OCI-LY1 (cell line): ENCODE measurements at regions not wholly inside any gene's neighbourhood (a gene's known extent, or its start where the extent isn't known, plus 50 kb on each side); places are given as distances from the start of the nearest gene placed in this dataset.
"Not testable (repeated sequence)": the region's sequence is repeated elsewhere in the genome, so short reads cannot be mapped to it uniquely, and the experiment has no call there.

Experiments used
- H2AFZ ChIP-seq: fragments of 200-600 bp; sonication (generic), shearing (Covaris generic); 2 replicates; pipeline ENCODE4 v1.6.0; 2014; ENCODE audit warnings: antibody characterized with exemption, mild to moderate bottlenecking, low read length
- H3F3A ChIP-seq: fragments of 200-600 bp; sonication (generic), shearing (Covaris generic); 2 replicates; pipeline ENCODE4 v1.6.0; 2014; ENCODE audit warnings: mild to moderate bottlenecking, antibody characterized with exemption, low read length, moderate library complexity; ENCODE audit not compliant: insufficient read depth
- H3K27ac ChIP-seq: fragments of 200-600 bp; sonication (generic); 2 replicates; pipeline ENCODE4 v1.5.1; 2014; ENCODE audit warnings: low read length, mixed run types, mild to moderate bottlenecking, low read depth; ENCODE audit not compliant: poor library complexity, severe bottlenecking
- H3K27me3 ChIP-seq: fragments of 200-600 bp; sonication (generic); 2 replicates; pipeline ENCODE4 v1.6.0; 2014; ENCODE audit warnings: antibody characterized with exemption, mild to moderate bottlenecking, low read length, moderate library complexity; ENCODE audit not compliant: insufficient read depth
- H3K36me3 ChIP-seq: fragments of 200-600 bp; sonication (generic); 2 replicates; pipeline ENCODE4 v1.6.1; 2014; ENCODE audit warnings: mild to moderate bottlenecking, antibody characterized with exemption, low read length, moderate library complexity, mixed read lengths; ENCODE audit not compliant: insufficient read depth
- H3K4me1 ChIP-seq: fragments of 200-600 bp; sonication (generic); 2 replicates; pipeline ENCODE4 v1.5.1; 2014; ENCODE audit warnings: mild to moderate bottlenecking, low read length, moderate library complexity; ENCODE audit not compliant: insufficient read depth, severe bottlenecking
- H3K4me2 ChIP-seq: fragments of 200-600 bp; sonication (generic), shearing (Covaris generic); 2 replicates; pipeline ENCODE4 v1.6.1; 2014; ENCODE audit warnings: low read length
- H3K4me3 ChIP-seq: fragments of 200-600 bp; sonication (generic); 2 replicates; pipeline ENCODE4 v1.5.1; 2014; ENCODE audit warnings: low read length, low read depth, mild to moderate bottlenecking, mixed read lengths; ENCODE audit not compliant: poor library complexity, severe bottlenecking
- H3K79me2 ChIP-seq: fragments of 200-600 bp; shearing (Covaris generic); 2 replicates; pipeline ENCODE4 v1.6.1; 2016; ENCODE audit warnings: mixed run types, low read length, mixed read lengths; ENCODE audit not compliant: insufficient read depth
- H3K9ac ChIP-seq: fragments of 200-600 bp; sonication (generic), shearing (Covaris generic); 2 replicates; pipeline ENCODE4 v1.6.1; 2014; ENCODE audit warnings: mild to moderate bottlenecking, low read length, mixed read lengths
- H3K9me2 ChIP-seq: fragments of 200-600 bp; sonication (generic), shearing (Covaris generic); 2 replicates; pipeline ENCODE4 v1.6.1; 2014; ENCODE audit warnings: low read depth, mild to moderate bottlenecking, low read length, mixed read lengths
- H3K9me3 ChIP-seq: fragments of 200-600 bp; shearing (Covaris generic); 2 replicates; pipeline ENCODE4 v1.6.1; 2014; ENCODE audit warnings: low read length, mixed read lengths
- H4K20me1 ChIP-seq: fragments of 200-600 bp; sonication (generic), shearing (Covaris generic); 2 replicates; pipeline ENCODE4 v1.6.0; 2016; ENCODE audit warnings: mild to moderate bottlenecking, low read length; ENCODE audit not compliant: insufficient read depth
- EZH2 ChIP-seq: fragments of 200-600 bp; sonication (generic), shearing (Covaris generic); IDR thresholded peaks from 2 replicates; pipeline ENCODE4 v1.8.0; 2017; ENCODE audit warnings: borderline replicate concordance, mixed run types, mild to moderate bottlenecking, antibody characterized with exemption, low read length, moderate library complexity, mixed read lengths
- TF ChIP-seq, protein P1 (sequence below): fragments of 200-600 bp; sonication (generic), shearing (Covaris generic); IDR thresholded peaks from 2 replicates; pipeline ENCODE4 v1.5.1; 2017; ENCODE audit warnings: mild to moderate bottlenecking, antibody characterized with exemption, low read length, moderate library complexity, mixed read lengths

DNA sequence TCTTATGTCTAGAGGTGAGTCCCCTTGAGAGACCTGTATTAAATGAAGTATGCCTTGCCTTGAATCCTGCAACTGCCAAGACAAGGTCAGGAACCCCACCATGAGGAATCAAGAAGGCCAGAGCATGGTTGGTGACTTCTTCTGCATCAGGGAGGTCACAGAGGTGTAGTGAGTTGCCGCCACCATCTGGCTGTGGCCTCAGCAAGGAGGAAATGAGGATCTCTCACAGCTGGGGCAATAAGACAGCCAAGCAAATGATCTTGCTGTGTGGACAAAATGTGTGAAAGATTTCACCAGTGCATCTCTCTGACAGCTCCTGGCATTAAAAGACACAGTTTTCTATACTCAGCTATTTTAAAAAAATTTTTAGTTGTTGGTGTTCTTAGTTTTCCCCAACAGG lies 611.0 kb downstream of the DOK5 start:
- H3K27me3 ChIP-seq = no peaks in the 10 kb centered on the region
- H3K4me1 ChIP-seq = no peaks in the 10 kb centered on the region
- H3K36me3 ChIP-seq = no peaks in the 10 kb centered on the region
- no peaks in the 10 kb centered on the region for H3K9me3 ChIP-seq
- no peaks in the 10 kb centered on the region for H4K20me1 ChIP-seq
- no peaks in the 10 kb centered on the region for H3K9me2 ChIP-seq
- H3K4me2 ChIP-seq = no peak overlapping the region
- H2AFZ ChIP-seq = no peak overlapping the region
- no peaks in the 10 kb centered on the region for H3K79me2 ChIP-seq
- TF ChIP-seq EZH2 = no peak
- TF ChIP-seq, protein P1, sequence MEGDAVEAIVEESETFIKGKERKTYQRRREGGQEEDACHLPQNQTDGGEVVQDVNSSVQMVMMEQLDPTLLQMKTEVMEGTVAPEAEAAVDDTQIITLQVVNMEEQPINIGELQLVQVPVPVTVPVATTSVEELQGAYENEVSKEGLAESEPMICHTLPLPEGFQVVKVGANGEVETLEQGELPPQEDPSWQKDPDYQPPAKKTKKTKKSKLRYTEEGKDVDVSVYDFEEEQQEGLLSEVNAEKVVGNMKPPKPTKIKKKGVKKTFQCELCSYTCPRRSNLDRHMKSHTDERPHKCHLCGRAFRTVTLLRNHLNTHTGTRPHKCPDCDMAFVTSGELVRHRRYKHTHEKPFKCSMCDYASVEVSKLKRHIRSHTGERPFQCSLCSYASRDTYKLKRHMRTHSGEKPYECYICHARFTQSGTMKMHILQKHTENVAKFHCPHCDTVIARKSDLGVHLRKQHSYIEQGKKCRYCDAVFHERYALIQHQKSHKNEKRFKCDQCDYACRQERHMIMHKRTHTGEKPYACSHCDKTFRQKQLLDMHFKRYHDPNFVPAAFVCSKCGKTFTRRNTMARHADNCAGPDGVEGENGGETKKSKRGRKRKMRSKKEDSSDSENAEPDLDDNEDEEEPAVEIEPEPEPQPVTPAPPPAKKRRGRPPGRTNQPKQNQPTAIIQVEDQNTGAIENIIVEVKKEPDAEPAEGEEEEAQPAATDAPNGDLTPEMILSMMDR = no peak
- H3F3A ChIP-seq = no peaks in the 10 kb centered on the region
- H3K9ac ChIP-seq = no peak overlapping the region
- no peak overlapping the region for H3K27ac ChIP-seq
- no peak overlapping the region for H3K4me3 ChIP-seq

DNA sequence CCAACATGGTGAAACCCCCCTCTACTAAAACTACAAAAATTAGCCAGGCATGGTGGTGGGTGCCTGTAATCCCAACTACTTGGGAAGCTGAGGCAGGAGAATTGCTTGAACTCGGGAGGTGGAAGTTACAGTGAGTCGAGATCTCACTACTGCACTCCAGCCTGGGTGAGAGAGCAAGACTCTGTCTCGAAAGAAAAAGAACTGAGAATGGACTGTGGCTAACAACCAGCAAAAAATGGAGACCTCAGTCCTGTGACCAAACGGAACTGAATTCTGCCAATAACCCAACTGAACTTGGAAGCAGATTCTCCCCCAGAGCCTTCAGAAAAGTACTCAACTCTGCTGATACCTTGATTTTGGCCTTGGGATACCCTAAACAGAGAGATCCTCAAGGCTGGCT lies 604.5 kb downstream of the DOK5 start:
- H3K4me3 ChIP-seq = no peak overlapping the region
- H3K9me3 ChIP-seq = no peaks in the 10 kb centered on the region
- no peaks in the 10 kb centered on the region for H3K9me2 ChIP-seq
- no peaks in the 10 kb centered on the region for H3F3A ChIP-seq
- no peaks in the 10 kb centered on the region for H3K79me2 ChIP-seq
- H3K27me3 ChIP-seq = no peaks in the 10 kb centered on the region
- H3K27ac ChIP-seq = no peak overlapping the region
- no peaks in the 10 kb centered on the region for H3K36me3 ChIP-seq
- H2AFZ ChIP-seq = no peak overlapping the region
- H3K9ac ChIP-seq = no peak overlapping the region
- H3K4me1 ChIP-seq = no peaks in the 10 kb centered on the region
- no peak for TF ChIP-seq EZH2
- TF ChIP-seq, protein P1 = no peak
- no peak overlapping the region for H3K4me2 ChIP-seq
- H4K20me1 ChIP-seq = no peaks in the 10 kb centered on the region

DNA sequence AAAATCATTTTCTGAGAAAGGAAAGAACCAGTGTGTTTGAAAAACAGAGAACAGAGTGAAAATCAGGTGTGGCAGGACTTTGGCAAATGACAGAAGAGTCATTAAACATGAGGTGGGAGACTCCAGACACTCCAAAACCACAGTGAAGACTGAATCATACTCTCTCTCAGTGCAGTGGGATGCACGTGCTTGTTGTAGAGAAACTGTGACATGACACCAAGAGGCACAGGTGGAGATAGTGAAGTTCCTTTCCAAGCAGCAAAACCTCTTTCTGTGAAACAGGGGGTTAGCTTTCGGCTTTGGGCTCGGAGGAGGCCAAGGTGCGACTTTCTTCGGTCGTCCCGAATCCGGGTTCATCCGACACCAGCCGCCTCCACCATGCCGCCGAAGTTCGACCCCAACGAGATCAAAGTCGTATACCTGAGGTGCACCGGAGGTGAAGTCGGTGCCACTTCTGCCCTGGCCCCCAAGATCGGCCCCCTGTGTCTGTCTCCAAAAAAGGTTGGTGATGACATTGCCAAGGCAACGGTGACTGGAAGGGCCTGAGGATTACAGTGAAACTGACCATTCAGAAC lies 599.0 kb downstream of the DOK5 start:
- H3K27me3 ChIP-seq, H4K20me1 ChIP-seq, H3K9me3 ChIP-seq, H3F3A ChIP-seq, H3K4me3 ChIP-seq, H3K4me2 ChIP-seq, H3K4me1 ChIP-seq, H3K79me2 ChIP-seq, H3K9me2 ChIP-seq, H3K9ac ChIP-seq, H2AFZ ChIP-seq, H3K27ac ChIP-seq, H3K36me3 ChIP-seq: not testable (repeated sequence)

DNA sequence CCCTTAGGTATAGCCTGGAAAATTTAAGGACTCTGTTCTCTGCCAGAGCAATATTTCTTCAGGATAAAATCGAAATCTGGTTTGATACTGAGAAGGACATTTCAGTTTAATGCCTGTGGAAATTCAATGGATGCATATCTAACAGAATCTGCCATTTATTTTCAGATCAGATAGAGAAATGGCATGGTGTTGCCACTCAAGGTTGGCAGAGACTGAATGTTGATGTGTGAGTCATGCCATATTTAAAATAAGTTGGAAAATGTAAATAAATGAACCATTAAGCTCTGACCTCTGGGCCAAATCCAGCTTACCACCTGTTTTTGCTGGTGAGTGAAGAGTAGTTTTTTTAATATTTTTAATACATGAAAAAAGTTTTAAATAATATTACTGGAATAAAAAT lies 594.6 kb downstream of the DOK5 start:
- Histone ChIP-seq H4K20me1 (no peaks in the 10 kb centered on the region), H3K9ac (no peak overlapping the region), H3K4me1 (no peaks in the 10 kb centered on the region), H3K27ac (no peak overlapping the region), H3K9me2 (no peaks in the 10 kb centered on the region; the same call in 1 of the 2 replicates), H3K4me3 (no peak overlapping the region), H3K36me3 (no peaks in the 10 kb centered on the region), H3K4me2 (no peak overlapping the region), H3K9me3 (no peaks in the 10 kb centered on the region), H3F3A (no peaks in the 10 kb centered on the region), H2AFZ (no peak overlapping the region), H3K79me2 (no peaks in the 10 kb centered on the region), H3K27me3 (no peaks in the 10 kb centered on the region)
- TF ChIP-seq, protein P1 = no peak
- TF ChIP-seq EZH2 = no peak
